ENCODE measurements at regions not wholly inside any gene's neighbourhood (a gene's known extent, or its start where the extent isn't known, plus 50 kb on each side); places are given as distances from the start of the nearest gene placed in this dataset.

- ChIA-PET CTCF (no interaction called here), POLR2A (interaction anchor here in 1 of 2 donors (0.7 kb wide), 1 partner anchor 29 kb away, joined by 3 read pairs; no protein-coding TSS in a partner anchor)
- Mint-ChIP-seq H3K4me1 (peaks cover 0 to 3% (median 2%) of the 10 kb centered on the region in 3 donors), H3K9me3 (peaks cover 0 to 4% (median 0%) of the 10 kb centered on the region in 3 donors), H3K4me3 (no peak overlapping the region), H3K36me3 (no peaks in the 10 kb centered on the region), H3K27ac (no peak overlapping the region), H3K27me3 (peaks cover 0 to 6% of the 10 kb centered on the region in 2 donors)
- H3K4me3 ChIP-seq (ENCODE audit: control insufficient read depth in 1 of 2, extremely low read depth in 1 of 2, low read length in 1 of 2) = no peak overlapping the region
- ATAC-seq (replicated peaks in 1 of 4) (no peak), DNase-seq (no peak)
- H3K4me1 ChIP-seq (ENCODE audit: control insufficient read depth in 1 of 2, extremely low read depth in 1 of 2, insufficient read depth in 2 of 2, low read length in 2 of 2) = no peaks in the 10 kb centered on the region
- no peaks in the 10 kb centered on the region for H3K27me3 ChIP-seq (replicated peaks in 1 of 2; ENCODE audit: control insufficient read depth in 2 of 2, extremely low read depth in 1 of 2, insufficient read depth in 2 of 2, low read length in 1 of 2)
- H3K36me3 ChIP-seq (ENCODE audit: control insufficient read depth in 2 of 2, extremely low read depth in 1 of 2, insufficient read depth in 1 of 2, low read length in 1 of 2) = no peaks in the 10 kb centered on the region
- H3K9me3 ChIP-seq = no peaks in the 10 kb centered on the region
- H3K27ac ChIP-seq (ENCODE audit: low read length) = no peak overlapping the region
- 61% methylated on average over 3 of the region's 4 CpGs for WGBS (ENCODE audit: insufficient coverage)
These were observed 219.8 kb upstream of the GLI3 start for GRCh38 chr7:42456756-42457276.

- Histone ChIP-seq H3K9me3 (no peaks in the 10 kb centered on the region), H3K27me3 (replicated peaks in 1 of 2; ENCODE audit: control insufficient read depth in 2 of 2, extremely low read depth in 1 of 2, insufficient read depth in 2 of 2, low read length in 1 of 2) (no peaks in the 10 kb centered on the region), H3K36me3 (ENCODE audit: control insufficient read depth in 2 of 2, extremely low read depth in 1 of 2, insufficient read depth in 1 of 2, low read length in 1 of 2) (no peaks in the 10 kb centered on the region), H3K4me1 (ENCODE audit: control insufficient read depth in 1 of 2, extremely low read depth in 1 of 2, insufficient read depth in 2 of 2, low read length in 2 of 2) (no peaks in the 10 kb centered on the region), H3K4me3 (ENCODE audit: control insufficient read depth in 1 of 2, extremely low read depth in 1 of 2, low read length in 1 of 2) (no peak overlapping the region), H3K27ac (ENCODE audit: low read length) (no peak overlapping the region)
- H3K27ac Mint-ChIP-seq = no peak overlapping the region
- no peak for DNase-seq
- peaks cover 0 to 3% (median 2%) of the 10 kb centered on the region in 3 donors for H3K4me1 Mint-ChIP-seq
- POLR2A ChIA-PET = interaction anchor here in 1 of 2 donors (0.7 kb wide), 1 partner anchor 29 kb away, joined by 3 read pairs; no protein-coding TSS in a partner anchor
- WGBS (ENCODE audit: insufficient coverage) = 64% methylated on average over 3 of the region's 6 CpGs
- no peaks in the 10 kb centered on the region for H3K36me3 Mint-ChIP-seq
- peaks cover 0 to 4% (median 0%) of the 10 kb centered on the region in 3 donors for H3K9me3 Mint-ChIP-seq
- ATAC-seq (replicated peaks in 1 of 4) = no peak
- H3K27me3 Mint-ChIP-seq = peaks cover 0 to 6% of the 10 kb centered on the region in 2 donors
- CTCF ChIA-PET = no interaction called here
- H3K4me3 Mint-ChIP-seq = no peak overlapping the region
These were observed 219.3 kb upstream of the GLI3 start for GRCh38 chr7:42456267-42456666.

- Histone ChIP-seq H3K4me1 (ENCODE audit: control insufficient read depth in 1 of 2, extremely low read depth in 1 of 2, insufficient read depth in 2 of 2, low read length in 2 of 2) (no peaks in the 10 kb centered on the region), H3K27ac (ENCODE audit: low read length) (no peak overlapping the region), H3K36me3 (ENCODE audit: control insufficient read depth in 2 of 2, extremely low read depth in 1 of 2, insufficient read depth in 1 of 2, low read length in 1 of 2) (no peaks in the 10 kb centered on the region), H3K4me3 (ENCODE audit: control insufficient read depth in 1 of 2, extremely low read depth in 1 of 2, low read length in 1 of 2) (no peak overlapping the region), H3K27me3 (replicated peaks in 1 of 2; ENCODE audit: control insufficient read depth in 2 of 2, extremely low read depth in 1 of 2, insufficient read depth in 2 of 2, low read length in 1 of 2) (no peaks in the 10 kb centered on the region), H3K9me3 (no peaks in the 10 kb centered on the region)
- H3K4me3 Mint-ChIP-seq = no peak overlapping the region
- ATAC-seq (replicated peaks in 1 of 4) (no peak), DNase-seq (no peak)
- peaks cover 0 to 3% (median 2%) of the 10 kb centered on the region in 3 donors for H3K4me1 Mint-ChIP-seq
- no peak overlapping the region for H3K27ac Mint-ChIP-seq
- ChIA-PET CTCF (no interaction called here), POLR2A (no interaction called here)
- no peaks in the 10 kb centered on the region for H3K36me3 Mint-ChIP-seq
- WGBS (ENCODE audit: insufficient coverage) = 49% methylated on average over 6 of the region's 9 CpGs
- peaks cover 0 to 11% of the 10 kb centered on the region in 2 donors for H3K27me3 Mint-ChIP-seq
- peaks cover 0 to 3% (median 2%) of the 10 kb centered on the region in 3 donors for H3K9me3 Mint-ChIP-seq
These were observed 216.9 kb upstream of the GLI3 start for GRCh38 chr7:42453931-42454361.

GRCh38 chr7:42452356-42452755, 215.3 kb upstream of the GLI3 start:
- no peak overlapping the region for H3K4me3 ChIP-seq (ENCODE audit: control insufficient read depth in 1 of 2, extremely low read depth in 1 of 2, low read length in 1 of 2)
- H3K9me3 ChIP-seq = no peaks in the 10 kb centered on the region
- Mint-ChIP-seq H3K36me3 (no peaks in the 10 kb centered on the region), H3K27ac (no peak overlapping the region), H3K4me1 (peaks cover 0 to 3% (median 2%) of the 10 kb centered on the region in 3 donors), H3K27me3 (peaks cover 0 to 11% of the 10 kb centered on the region in 2 donors), H3K4me3 (no peak overlapping the region), H3K9me3 (peaks cover 0 to 4% (median 3%) of the 10 kb centered on the region in 3 donors)
- no peaks in the 10 kb centered on the region for H3K4me1 ChIP-seq (ENCODE audit: control insufficient read depth in 1 of 2, extremely low read depth in 1 of 2, insufficient read depth in 2 of 2, low read length in 2 of 2)
- CTCF ChIA-PET = no interaction called here
- WGBS (ENCODE audit: insufficient coverage) = 13% methylated on average over 3 of the region's 4 CpGs
- peaks cover 0 to 4% of the 10 kb centered on the region in 2 experiments for H3K27me3 ChIP-seq (replicated peaks in 1 of 2; ENCODE audit: control insufficient read depth in 2 of 2, extremely low read depth in 1 of 2, insufficient read depth in 2 of 2, low read length in 1 of 2)
- POLR2A ChIA-PET = no interaction called here
- H3K27ac ChIP-seq (ENCODE audit: low read length) = no peak overlapping the region
- ATAC-seq (replicated peaks in 1 of 4) = no peak
- DNase-seq = no peak
- H3K36me3 ChIP-seq (ENCODE audit: control insufficient read depth in 2 of 2, extremely low read depth in 1 of 2, insufficient read depth in 1 of 2, low read length in 1 of 2) = no peaks in the 10 kb centered on the region

- no peak overlapping the region for H3K27ac Mint-ChIP-seq
- no peaks in the 10 kb centered on the region for H3K36me3 Mint-ChIP-seq
- CTCF ChIA-PET = no interaction called here
- no peaks in the 10 kb centered on the region for H3K4me1 ChIP-seq (ENCODE audit: control insufficient read depth in 1 of 2, extremely low read depth in 1 of 2, insufficient read depth in 2 of 2, low read length in 2 of 2)
- peaks cover 6 to 12% (median 11%) of the 10 kb centered on the region in 3 donors for H3K9me3 Mint-ChIP-seq
- no peaks in the 10 kb centered on the region for H3K9me3 ChIP-seq
- H3K4me3 Mint-ChIP-seq = no peak overlapping the region
- DNase-seq (no peak), ATAC-seq (replicated peaks in 1 of 4) (no peak)
- H3K4me1 Mint-ChIP-seq = peaks cover 0 to 3% (median 2%) of the 10 kb centered on the region in 3 donors
- 100% methylated on average over 1 of the region's 5 CpGs for WGBS (ENCODE audit: insufficient coverage)
- H3K27me3 ChIP-seq (replicated peaks in 1 of 2; ENCODE audit: control insufficient read depth in 2 of 2, extremely low read depth in 1 of 2, insufficient read depth in 2 of 2, low read length in 1 of 2) = peaks cover 0 to 7% of the 10 kb centered on the region in 2 experiments
- no peak overlapping the region for H3K27ac ChIP-seq (ENCODE audit: low read length)
- no peak overlapping the region for H3K4me3 ChIP-seq (ENCODE audit: control insufficient read depth in 1 of 2, extremely low read depth in 1 of 2, low read length in 1 of 2)
- POLR2A ChIA-PET = no interaction called here
- H3K36me3 ChIP-seq (ENCODE audit: control insufficient read depth in 2 of 2, extremely low read depth in 1 of 2, insufficient read depth in 1 of 2, low read length in 1 of 2) = no peaks in the 10 kb centered on the region
- peaks cover 0 to 8% of the 10 kb centered on the region in 2 donors for H3K27me3 Mint-ChIP-seq
These were observed 212.4 kb upstream of the GLI3 start for GRCh38 chr7:42449431-42449830.

GRCh38 chr7:42448901-42449300, 211.9 kb upstream of the GLI3 start:
- H3K27ac ChIP-seq (ENCODE audit: low read length) = no peak overlapping the region
- ChIA-PET POLR2A (no interaction called here), CTCF (no interaction called here)
- H3K4me1 ChIP-seq (ENCODE audit: control insufficient read depth in 1 of 2, extremely low read depth in 1 of 2, insufficient read depth in 2 of 2, low read length in 2 of 2) = no peaks in the 10 kb centered on the region
- ATAC-seq (replicated peaks in 1 of 4) = no peak
- peaks cover 10 to 12% (median 11%) of the 10 kb centered on the region in 3 donors for H3K9me3 Mint-ChIP-seq
- peaks cover 0 to 3% (median 2%) of the 10 kb centered on the region in 3 donors for H3K4me1 Mint-ChIP-seq
- H3K4me3 Mint-ChIP-seq = no peak overlapping the region
- no peaks in the 10 kb centered on the region for H3K36me3 Mint-ChIP-seq
- no CpG with 5 or more reads among the region's 1 CpG for WGBS (ENCODE audit: insufficient coverage)
- DNase-seq = no peak
- H3K27ac Mint-ChIP-seq = no peak overlapping the region
- H3K27me3 Mint-ChIP-seq = peaks cover 0 to 4% of the 10 kb centered on the region in 2 donors
- no peaks in the 10 kb centered on the region for H3K36me3 ChIP-seq (ENCODE audit: control insufficient read depth in 2 of 2, extremely low read depth in 1 of 2, insufficient read depth in 1 of 2, low read length in 1 of 2)
- no peaks in the 10 kb centered on the region for H3K9me3 ChIP-seq
- peaks cover 0 to 7% of the 10 kb centered on the region in 2 experiments for H3K27me3 ChIP-seq (replicated peaks in 1 of 2; ENCODE audit: control insufficient read depth in 2 of 2, extremely low read depth in 1 of 2, insufficient read depth in 2 of 2, low read length in 1 of 2)
- no peak overlapping the region for H3K4me3 ChIP-seq (ENCODE audit: control insufficient read depth in 1 of 2, extremely low read depth in 1 of 2, low read length in 1 of 2)

Measured in T-cell (primary cell).